Fibroblast of skin of left quadriceps (primary cell): ENCODE measurements at regions not wholly inside any gene's neighbourhood (a gene's known extent, or its start where the extent isn't known, plus 50 kb on each side); places are given as distances from the start of the nearest gene placed in this dataset.

ENCODE experiments used
- DNase-seq, 2 experiments: peaks; one replicate each; pipeline ENCODE4 v3.0.0-alpha.2; 2013; ENCODE audit warnings: low read depth in 2 of 2

GRCh38 chr6:95071464-95071863 lies 505.9 kb upstream of the MANEA start:
- no peak for DNase-seq

- no peak for DNase-seq
Measured at GRCh38 chr6:95078457-95078856, 498.9 kb upstream of the MANEA start.

- DNase-seq, result no peak
Measured at GRCh38 chr6:95081231-95081630, 496.1 kb upstream of the MANEA start.

GRCh38 chr6:95081949-95082348 lies 495.4 kb upstream of the MANEA start:
- no peak for DNase-seq

GRCh38 chr6:95083506-95083905 lies 493.8 kb upstream of the MANEA start:
- no peak for DNase-seq

- DNase-seq, result no peak
Measured at GRCh38 chr6:95084867-95085266, 492.5 kb upstream of the MANEA start.

GRCh38 chr6:95087394-95088097 lies 489.8 kb upstream of the MANEA start:
- peak; percentile 88 to 90 for DNase-seq

- DNase-seq, result peak; percentile 42 to 49
Measured at GRCh38 chr6:95091823-95092436, 485.4 kb upstream of the MANEA start.

GRCh38 chr6:95093154-95093553 lies 484.2 kb upstream of the MANEA start:
- no peak for DNase-seq

GRCh38 chr6:95094751-95095663 lies 482.3 kb upstream of the MANEA start:
- DNase-seq, result peak; percentile 28 to 31

GRCh38 chr6:95095855-95096254 lies 481.5 kb upstream of the MANEA start:
- no peak for DNase-seq

- no peak for DNase-seq
Measured at GRCh38 chr6:95099410-95099809, 477.9 kb upstream of the MANEA start.

- no peak for DNase-seq
Measured at GRCh38 chr6:95109212-95109611, 468.1 kb upstream of the MANEA start.

- DNase-seq, result no peak
Measured at GRCh38 chr6:95110767-95111166, 466.6 kb upstream of the MANEA start.

GRCh38 chr6:95117236-95117635 lies 460.1 kb upstream of the MANEA start:
- DNase-seq, result no peak

- DNase-seq, result no peak
Measured at GRCh38 chr6:95119927-95120326, 457.4 kb upstream of the MANEA start.

GRCh38 chr6:95120984-95121383 lies 456.4 kb upstream of the MANEA start:
- no peak for DNase-seq

GRCh38 chr6:95127261-95127660 lies 450.1 kb upstream of the MANEA start:
- DNase-seq, result no peak

GRCh38 chr6:95128439-95128838 lies 448.9 kb upstream of the MANEA start:
- DNase-seq, result no peak

GRCh38 chr6:95128947-95129346 lies 448.4 kb upstream of the MANEA start:
- no peak for DNase-seq

- DNase-seq, result peak; percentile 4 to 5
Measured at GRCh38 chr6:95133578-95133977, 443.8 kb upstream of the MANEA start.

GRCh38 chr6:95135182-95135581 lies 442.2 kb upstream of the MANEA start:
- no peak for DNase-seq

- no peak for DNase-seq
Measured at GRCh38 chr6:95142101-95142500, 435.2 kb upstream of the MANEA start.
